ENCODE measurements at regions not wholly inside any gene's neighbourhood (a gene's known extent, or its start where the extent isn't known, plus 50 kb on each side); places are given as distances from the start of the nearest gene placed in this dataset.

DNA sequence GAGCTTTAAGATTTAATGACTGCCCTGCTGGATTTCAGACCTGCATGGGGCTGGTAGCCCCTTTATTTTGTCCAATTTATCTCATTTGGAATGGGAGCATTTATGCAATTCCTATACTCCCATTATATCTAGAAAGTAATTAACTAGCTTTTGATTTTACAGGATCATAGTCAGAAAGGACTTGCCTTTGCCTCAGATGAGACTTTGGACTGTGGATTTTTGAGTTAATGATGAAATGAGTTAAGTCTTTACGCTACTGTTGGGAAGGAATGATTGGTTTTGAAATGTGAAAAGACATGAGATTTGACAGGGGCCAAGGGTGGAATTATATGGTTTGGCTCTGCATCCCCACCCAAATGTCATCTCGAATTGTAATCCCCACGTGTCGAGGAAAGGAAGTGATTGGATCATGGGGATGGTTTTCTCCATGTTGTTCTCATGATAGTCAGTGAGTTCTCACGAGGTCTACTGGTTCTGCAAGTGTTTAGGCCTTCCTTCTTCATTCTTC is 213.1 kb upstream of the DCN start:
- TF ChIP-seq, protein P1, sequence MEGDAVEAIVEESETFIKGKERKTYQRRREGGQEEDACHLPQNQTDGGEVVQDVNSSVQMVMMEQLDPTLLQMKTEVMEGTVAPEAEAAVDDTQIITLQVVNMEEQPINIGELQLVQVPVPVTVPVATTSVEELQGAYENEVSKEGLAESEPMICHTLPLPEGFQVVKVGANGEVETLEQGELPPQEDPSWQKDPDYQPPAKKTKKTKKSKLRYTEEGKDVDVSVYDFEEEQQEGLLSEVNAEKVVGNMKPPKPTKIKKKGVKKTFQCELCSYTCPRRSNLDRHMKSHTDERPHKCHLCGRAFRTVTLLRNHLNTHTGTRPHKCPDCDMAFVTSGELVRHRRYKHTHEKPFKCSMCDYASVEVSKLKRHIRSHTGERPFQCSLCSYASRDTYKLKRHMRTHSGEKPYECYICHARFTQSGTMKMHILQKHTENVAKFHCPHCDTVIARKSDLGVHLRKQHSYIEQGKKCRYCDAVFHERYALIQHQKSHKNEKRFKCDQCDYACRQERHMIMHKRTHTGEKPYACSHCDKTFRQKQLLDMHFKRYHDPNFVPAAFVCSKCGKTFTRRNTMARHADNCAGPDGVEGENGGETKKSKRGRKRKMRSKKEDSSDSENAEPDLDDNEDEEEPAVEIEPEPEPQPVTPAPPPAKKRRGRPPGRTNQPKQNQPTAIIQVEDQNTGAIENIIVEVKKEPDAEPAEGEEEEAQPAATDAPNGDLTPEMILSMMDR (IDR thresholded peaks at IDR 0.05; ENCODE audit: low read depth, low read length) = no peak
- TF ChIP-seq POLR2A (IDR thresholded peaks at IDR 0.05; ENCODE audit: extremely low read depth, insufficient read length) = no peak
- no peak for TF ChIP-seq MYC (IDR thresholded peaks at IDR 0.05; ENCODE audit: low read depth, low read length)
